ENCODE measurements at regions not wholly inside any gene's neighbourhood (a gene's known extent, or its start where the extent isn't known, plus 50 kb on each side); places are given as distances from the start of the nearest gene placed in this dataset.

- TF ChIP-seq, protein P1, sequence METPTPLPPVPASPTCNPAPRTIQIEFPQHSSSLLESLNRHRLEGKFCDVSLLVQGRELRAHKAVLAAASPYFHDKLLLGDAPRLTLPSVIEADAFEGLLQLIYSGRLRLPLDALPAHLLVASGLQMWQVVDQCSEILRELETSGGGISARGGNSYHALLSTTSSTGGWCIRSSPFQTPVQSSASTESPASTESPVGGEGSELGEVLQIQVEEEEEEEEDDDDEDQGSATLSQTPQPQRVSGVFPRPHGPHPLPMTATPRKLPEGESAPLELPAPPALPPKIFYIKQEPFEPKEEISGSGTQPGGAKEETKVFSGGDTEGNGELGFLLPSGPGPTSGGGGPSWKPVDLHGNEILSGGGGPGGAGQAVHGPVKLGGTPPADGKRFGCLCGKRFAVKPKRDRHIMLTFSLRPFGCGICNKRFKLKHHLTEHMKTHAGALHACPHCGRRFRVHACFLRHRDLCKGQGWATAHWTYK (CRISPR knock-in tag; IDR thresholded peaks at IDR 0.05) = no peak
- no peak for TF ChIP-seq PBX2 (CRISPR knock-in tag; IDR thresholded peaks at IDR 0.05; ENCODE audit: low read depth)
- 0 out of 2 replicates have a peak, but pooled peaks have one; percentile 21 for TF ChIP-seq PBX2 (tag; conservative IDR thresholded peaks at IDR 0.05; ENCODE audit: low read depth)
- no TSS peak for BruUV-seq (replicated peaks)
- POLR2A ChIA-PET = no interaction called here
- no peak overlapping the region for H3K27ac ChIP-seq (ENCODE audit: extremely low read depth, low read depth, low read length)
- no peaks in the 10 kb centered on the region for H3K79me2 ChIP-seq (ENCODE audit: control insufficient read depth, insufficient read depth, low read length)
- CTCF ChIA-PET (ENCODE audit: low intra/inter-chr PET ratio) = no interaction called here
- no peak overlapping the region for H3K4me3 ChIP-seq
- intact Hi-C loops (cut with micrococcal nuclease) (no loop called here), in situ Hi-C loops (cut with MboI) (no loop called here)
- no peaks in the 10 kb centered on the region for H4K20me1 ChIP-seq (replicated peaks; ENCODE audit: control insufficient read depth, insufficient read depth, low read length)
- peaks cover 16 to 40% of the 10 kb centered on the region in 2 experiments; a peak in 4 of 5 replicates for H3K27me3 ChIP-seq (ENCODE audit: control insufficient read depth in 2 of 2, insufficient read depth in 2 of 2, low read length in 2 of 2)
- no peaks in the 10 kb centered on the region; a peak in 1 of 5 replicates for H3K4me1 ChIP-seq (replicated peaks in 1 of 2; ENCODE audit: control insufficient read depth in 2 of 2, insufficient read depth in 2 of 2, low read length in 2 of 2)
- no peaks in the 10 kb centered on the region for H3K9me1 ChIP-seq (ENCODE audit: control insufficient read depth, insufficient read depth, low read length)
- no peak for FAIRE-seq
- no peaks in the 10 kb centered on the region for H3K9me3 ChIP-seq (replicated peaks; ENCODE audit: control insufficient read depth, insufficient read depth, low read depth, low read length)
- H3K36me3 ChIP-seq (ENCODE audit: control insufficient read depth, insufficient read depth, low read length) = no peaks in the 10 kb centered on the region
- WGBS (ENCODE audit: insufficient coverage, low coverage, missing lambda C conversion rate) = 2% methylated on average over 4 of the region's 4 CpGs
- DNase-seq (ENCODE audit: extremely low read depth in 1 of 4, low spot score in 3 of 4) = no peak
- no peak overlapping the region for H2AFZ ChIP-seq (ENCODE audit: low read depth, low read length)
- H3K4me2 ChIP-seq (ENCODE audit: insufficient read depth, low read length) = no peak overlapping the region
- ATAC-seq = peak; percentile 26; the same call in 2 of the 3 replicates
- H3K9ac ChIP-seq (ENCODE audit: insufficient read depth in 1 of 2, low read depth in 2 of 2, low read length in 2 of 2) = no peak overlapping the region
These were observed 83.8 kb upstream of the SPTBN1 start for GRCh38 chr2:54372361-54372760.

All from K562 (cell line).